GM18951 (cell line): ENCODE measurements at regions not wholly inside any gene's neighbourhood (a gene's known extent, or its start where the extent isn't known, plus 50 kb on each side); places are given as distances from the start of the nearest gene placed in this dataset.

Experiments used
- POLR2A ChIP-seq: IDR thresholded peaks from 4 replicates; pipeline ENCODE4 v1.6.1; 2011; ENCODE audit warnings: mild to moderate bottlenecking; ENCODE audit not compliant: insufficient read length, insufficient read depth; ENCODE audit errors: extremely low read depth
- in situ Hi-C: fragments of 300-500 bp; cut with MboI; formaldehyde crosslinking; loops from one replicate; pipeline ENCODE4 v1.12.0; 2022; ENCODE audit warnings: low sequenced_read_pairs, mixed read lengths, inconsistent platforms; ENCODE audit not compliant: unreplicated experiment

DNA sequence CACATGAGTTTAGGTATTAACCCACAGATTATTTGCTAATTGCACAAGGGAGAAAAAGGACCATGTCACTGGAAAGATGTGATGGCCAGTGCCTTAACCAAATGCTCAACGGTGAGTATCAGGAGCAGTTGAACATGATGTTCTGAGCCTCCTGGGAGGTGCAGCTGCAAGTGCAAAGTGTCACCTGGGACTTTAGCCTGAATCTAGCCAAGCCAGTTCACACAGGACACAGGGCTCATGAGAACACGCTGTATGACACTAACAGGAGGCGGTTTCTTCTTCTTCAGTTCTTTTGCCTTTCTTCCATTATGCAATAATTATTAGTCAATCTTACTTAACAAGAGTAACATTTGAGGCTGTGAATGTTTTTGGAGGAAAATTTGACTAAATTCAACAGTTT lies 225.3 kb downstream of the THBS2 start:
- in situ Hi-C loops = no loop called here

GRCh38 chr6:169026175-169026574 lies 227.5 kb downstream of the THBS2 start:
- no peak for TF ChIP-seq POLR2A
- in situ Hi-C loops = no loop called here

More for the DNA sequence above, 225.3 kb downstream of the THBS2 start:
- TF ChIP-seq POLR2A = no peak

- in situ Hi-C loops = no loop called here
- no peak for TF ChIP-seq POLR2A
Observed at GRCh38 chr6:169024047-169024660, 229.5 kb downstream of the THBS2 start.

GRCh38 chr6:169023161-169023874 lies 230.3 kb downstream of the THBS2 start:
- in situ Hi-C loops = no loop called here

DNA sequence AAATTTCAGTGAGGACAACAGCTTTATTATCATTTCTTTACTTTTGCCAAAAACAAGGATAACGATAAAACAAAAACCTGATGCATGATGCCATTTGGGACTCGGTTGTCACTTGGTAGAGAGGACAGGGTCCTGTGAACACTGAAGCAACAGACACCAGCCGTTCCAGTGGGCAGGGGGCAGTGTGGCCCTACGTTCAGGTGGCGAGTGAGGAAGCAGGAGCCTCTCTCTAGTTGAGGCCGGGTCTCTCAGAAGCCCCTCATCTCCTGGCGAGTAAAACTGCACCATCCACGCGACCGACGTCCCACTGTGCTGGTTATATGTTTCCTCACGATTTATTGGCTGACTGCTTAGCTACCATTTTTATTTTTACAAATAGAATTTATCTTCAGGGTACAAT lies 231.6 kb downstream of the THBS2 start:
- no peak for TF ChIP-seq POLR2A

More at GRCh38 chr6:169023161-169023874, 230.3 kb downstream of the THBS2 start:
- TF ChIP-seq POLR2A = no peak

DNA sequence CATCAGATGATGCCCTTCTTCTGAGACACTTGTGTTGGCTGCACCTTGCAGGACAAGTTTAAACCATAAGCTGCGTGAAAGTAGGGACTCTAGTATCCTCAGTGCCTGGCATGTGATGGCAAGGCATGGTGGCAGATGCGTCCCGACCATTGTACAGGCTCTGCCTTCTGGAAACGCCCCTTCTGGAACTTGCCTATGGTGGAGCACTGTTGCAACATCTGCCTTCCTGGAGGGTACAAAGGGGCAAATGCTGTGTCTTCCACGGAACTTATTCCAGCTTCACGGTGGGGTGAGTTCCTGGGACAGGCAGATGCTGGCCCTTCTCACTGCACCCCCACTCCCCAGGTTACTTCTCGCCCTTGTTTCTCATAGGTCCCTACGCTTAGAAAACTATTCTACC lies 232.8 kb downstream of the THBS2 start:
- no peak for TF ChIP-seq POLR2A
- in situ Hi-C loops = no loop called here

More for the DNA sequence above, 231.6 kb downstream of the THBS2 start:
- in situ Hi-C loops = no loop called here

- TF ChIP-seq POLR2A = no peak
- in situ Hi-C loops = no loop called here
Observed at GRCh38 chr6:169019727-169020491, 233.7 kb downstream of the THBS2 start.

DNA sequence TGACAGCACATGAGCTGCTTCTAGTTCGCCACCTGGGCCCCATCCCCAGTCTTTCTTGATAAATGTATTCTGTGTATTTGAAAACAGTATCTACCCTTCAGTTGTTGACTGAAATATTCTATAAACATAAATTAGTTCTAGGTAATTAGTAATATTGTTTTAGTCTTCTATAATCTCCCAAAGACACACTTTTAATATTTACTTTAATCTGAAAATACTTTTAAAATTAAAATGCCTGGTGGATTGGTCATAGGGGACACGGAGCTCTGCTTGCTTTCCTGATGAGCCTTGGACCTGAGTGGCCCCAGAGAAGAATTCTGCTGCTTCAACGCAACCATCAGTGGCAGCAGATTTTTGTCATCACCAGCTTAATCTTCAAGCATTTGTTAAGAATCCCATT lies 234.5 kb downstream of the THBS2 start:
- in situ Hi-C loops = no loop called here
- TF ChIP-seq POLR2A = no peak

GRCh38 chr6:169016758-169017157 lies 236.9 kb downstream of the THBS2 start:
- in situ Hi-C loops = no loop called here
- TF ChIP-seq POLR2A = no peak

DNA sequence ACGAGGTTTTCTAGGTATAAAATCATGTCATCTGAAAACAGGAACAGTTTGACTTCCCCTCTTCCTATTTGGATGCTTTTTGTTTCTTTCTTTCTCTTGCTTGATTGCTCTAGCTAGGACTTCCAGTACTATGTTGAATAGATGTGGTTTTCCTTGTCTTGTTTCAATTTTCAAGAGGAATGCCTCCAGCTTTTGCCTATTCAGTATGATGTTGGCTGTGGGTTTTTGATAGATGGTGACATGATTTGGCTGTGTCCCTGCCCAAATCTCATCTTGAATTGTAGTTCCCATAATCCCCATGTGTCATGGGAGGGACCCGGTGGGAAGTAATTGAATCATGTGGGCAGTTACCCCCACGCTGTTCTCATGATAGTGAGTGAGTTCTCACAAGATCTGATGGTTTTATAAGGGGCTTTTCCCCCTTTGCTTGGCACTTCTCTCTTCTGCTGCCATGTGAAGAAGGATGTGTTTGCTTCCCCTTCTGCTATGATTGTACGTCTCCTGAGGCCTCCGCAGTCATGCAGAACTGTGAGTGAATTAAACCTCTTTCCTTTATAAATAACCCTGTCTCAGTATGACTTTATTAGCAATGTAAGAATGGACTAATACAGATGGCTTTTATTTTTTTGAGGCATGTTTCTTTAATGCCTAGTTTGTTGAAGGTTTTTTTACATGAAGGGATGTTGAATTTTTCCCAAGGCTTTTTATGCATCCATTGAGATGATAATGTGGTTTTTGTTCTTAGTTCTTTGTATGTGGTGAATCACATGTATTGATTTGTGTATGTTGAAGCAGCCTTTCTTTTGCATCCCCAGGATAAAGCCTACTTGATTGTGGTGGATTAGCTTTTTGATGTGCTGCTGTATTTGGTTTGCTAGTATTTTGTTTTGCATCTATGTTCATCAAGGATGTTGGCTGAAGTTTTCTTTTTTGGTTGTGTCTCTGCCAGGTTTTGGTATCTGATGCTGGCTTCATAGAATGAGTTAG lies 239.1 kb downstream of the THBS2 start:
- no peak for TF ChIP-seq POLR2A
- in situ Hi-C loops = no loop called here

DNA sequence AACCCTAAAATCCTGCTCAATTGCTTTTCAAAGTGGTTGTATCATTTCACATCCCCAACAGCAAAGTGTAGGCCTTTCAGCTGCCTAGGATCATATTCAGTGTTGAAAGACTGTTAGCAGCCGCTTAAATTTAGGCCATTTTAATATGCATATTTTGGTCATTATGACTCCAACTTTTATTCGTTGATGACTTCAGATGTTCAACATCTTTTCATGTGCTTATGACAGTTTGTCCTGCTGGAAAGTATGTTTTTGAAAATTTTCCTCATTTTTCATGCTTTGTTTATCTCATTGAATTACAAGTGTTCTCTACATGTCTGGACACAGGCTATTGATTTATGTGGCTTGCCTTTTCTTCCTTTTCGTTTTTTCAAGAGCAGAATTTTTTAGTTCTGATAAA lies 244.0 kb downstream of the THBS2 start:
- in situ Hi-C loops = no loop called here
- no peak for TF ChIP-seq POLR2A

DNA sequence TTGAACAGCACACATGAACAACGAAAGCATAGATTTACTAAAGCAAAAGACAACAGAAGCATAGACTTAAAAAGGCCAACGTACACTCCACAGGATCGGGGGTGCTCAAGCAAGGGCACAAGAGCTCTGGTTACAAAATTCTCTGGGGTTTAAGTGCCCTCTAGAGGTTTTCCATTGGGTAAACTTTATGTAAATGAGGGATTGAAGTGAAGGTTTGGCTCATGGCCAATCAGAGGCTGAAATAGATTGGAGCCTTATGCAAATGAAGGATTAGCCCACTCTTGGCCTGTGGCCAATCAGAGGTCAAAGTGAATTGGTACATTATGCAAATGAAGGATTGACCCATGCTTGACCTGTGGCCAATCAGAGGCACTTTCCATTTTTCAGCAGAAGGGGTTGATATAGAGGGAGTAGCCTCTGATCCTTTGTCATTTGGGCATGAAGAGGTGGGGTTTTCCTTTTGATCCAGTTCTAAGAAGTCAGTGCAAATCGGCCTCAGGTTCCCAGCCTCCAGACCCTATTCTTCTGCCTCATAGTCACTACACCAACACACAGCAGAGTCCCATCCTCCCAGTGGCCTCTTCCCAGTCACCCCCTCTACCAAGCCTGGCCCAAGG lies 244.9 kb downstream of the THBS2 start:
- in situ Hi-C loops = no loop called here
- TF ChIP-seq POLR2A = no peak
